SK-N-SH treated with all-trans-retinoic acid at 6 μM for 48 hours (cell line): ENCODE measurements at regions not wholly inside any gene's neighbourhood (a gene's known extent, or its start where the extent isn't known, plus 50 kb on each side); places are given as distances from the start of the nearest gene placed in this dataset.
A peak's percentile ranks its signal among the peaks of the same experiment; 100 is the strongest.

Experiments used
- ATAC-seq: fragments of 200-7000 bp; cut with Tn5 transposase; 3 replicates; pipeline ENCODE4 v1.9.1; 2020; ENCODE audit warnings: mild to moderate bottlenecking, moderate library complexity
- ARNTL ChIP-seq: fragments of 450-650 bp; formaldehyde crosslinking; IDR thresholded peaks from 2 replicates; pipeline ENCODE4 v1.5.0; 2020; ENCODE audit warnings: low read depth, mild to moderate bottlenecking, moderate library complexity, borderline replicate concordance
- BACH2 ChIP-seq: fragments of 250-450 bp; sonication (Bioruptor Pico); IDR thresholded peaks from 2 replicates; pipeline ENCODE4 v1.9.0; 2021; ENCODE audit warnings: mild to moderate bottlenecking, borderline replicate concordance
- CSDC2 ChIP-seq: fragments of 250-450 bp; sonication (Bioruptor Pico); IDR thresholded peaks from 2 replicates; pipeline ENCODE4 v1.5.0; 2020; ENCODE audit warnings: mild to moderate bottlenecking, moderate library complexity
- ESRRG ChIP-seq: fragments of 250-450 bp; sonication (Bioruptor Pico); IDR thresholded peaks from 2 replicates; pipeline ENCODE4 v1.6.1; 2021; ENCODE audit warnings: mild to moderate bottlenecking
- GLIS3 ChIP-seq: fragments of 250-450 bp; sonication (Bioruptor Pico); IDR thresholded peaks from 2 replicates; pipeline ENCODE4 v1.5.0; 2020; ENCODE audit warnings: mild to moderate bottlenecking, moderate library complexity
- ISL1 ChIP-seq: fragments of 250-450 bp; sonication (Bioruptor Pico); IDR thresholded peaks from 2 replicates; pipeline ENCODE4 v2.1.2; 2022; ENCODE audit warnings: mild to moderate bottlenecking, moderate library complexity
- OSR1 ChIP-seq: fragments of 250-450 bp; sonication (Bioruptor Pico); IDR thresholded peaks from 2 replicates; pipeline ENCODE4 v1.8.0; 2022; ENCODE audit warnings: moderate library complexity, mild to moderate bottlenecking, inconsistent platforms
- PPARA ChIP-seq: fragments of 250-450 bp; sonication (Bioruptor Pico); IDR thresholded peaks from 2 replicates; pipeline ENCODE4 v1.5.0; 2020; ENCODE audit warnings: mild to moderate bottlenecking, borderline replicate concordance
- RARB ChIP-seq: fragments of 250-450 bp; sonication (Bioruptor Pico); IDR thresholded peaks from 2 replicates; pipeline ENCODE4 v1.8.0; 2021; ENCODE audit warnings: mild to moderate bottlenecking, moderate library complexity
- SNAI2 ChIP-seq: fragments of 250-450 bp; sonication (Bioruptor Pico); IDR thresholded peaks from 2 replicates; pipeline ENCODE4 v1.5.0; 2020; ENCODE audit warnings: mild to moderate bottlenecking, moderate library complexity
- TCF4 ChIP-seq: fragments of 250-450 bp; sonication (Bioruptor Pico); IDR thresholded peaks from 2 replicates; pipeline ENCODE4 v1.8.0; 2021; ENCODE audit warnings: mild to moderate bottlenecking, moderate library complexity, borderline replicate concordance
- TOX ChIP-seq: fragments of 250-450 bp; sonication (Bioruptor Pico); IDR thresholded peaks from 2 replicates; pipeline ENCODE4 v1.8.0; 2021; ENCODE audit warnings: mild to moderate bottlenecking, moderate library complexity, borderline replicate concordance
- ZC3H10 ChIP-seq: fragments of 250-450 bp; sonication (Bioruptor Pico); IDR thresholded peaks from 2 replicates; pipeline ENCODE4 v1.5.1; 2021; ENCODE audit warnings: mild to moderate bottlenecking, moderate library complexity
- ZFP3 ChIP-seq: fragments of 250-450 bp; sonication (Bioruptor Pico); IDR thresholded peaks from 2 replicates; pipeline ENCODE4 v1.5.0; 2020; ENCODE audit warnings: mild to moderate bottlenecking, moderate library complexity
- ZFP30 ChIP-seq: fragments of 450-650 bp; formaldehyde crosslinking; IDR thresholded peaks from 2 replicates; pipeline ENCODE4 v1.5.0; 2022; ENCODE audit warnings: mild to moderate bottlenecking, moderate library complexity
- ZNF565 ChIP-seq: fragments of 450-650 bp; formaldehyde crosslinking; conservative IDR thresholded peaks from 2 replicates; pipeline ENCODE4 v1.5.0; 2020; ENCODE audit warnings: low read depth, mild to moderate bottlenecking, moderate library complexity
- ZNF8 ChIP-seq: fragments of 450-650 bp; formaldehyde crosslinking; IDR thresholded peaks from 2 replicates; pipeline ENCODE4 v1.5.0; 2020; ENCODE audit warnings: mild to moderate bottlenecking, moderate library complexity
- TF ChIP-seq, protein P1 (sequence below): fragments of 250-450 bp; sonication (Bioruptor Pico); IDR thresholded peaks from 2 replicates; pipeline ENCODE4 v1.5.0; 2020; ENCODE audit warnings: mild to moderate bottlenecking, moderate library complexity
- TF ChIP-seq, protein P2 (sequence below): fragments of 250-450 bp; sonication (Bioruptor Pico); IDR thresholded peaks from 2 replicates; pipeline ENCODE4 v1.8.0; 2021; ENCODE audit warnings: low read depth, mild to moderate bottlenecking, moderate library complexity, borderline replicate concordance
- TF ChIP-seq, protein P3 (sequence below): fragments of 250-450 bp; sonication (Bioruptor Pico); IDR thresholded peaks from 2 replicates; pipeline ENCODE4 v1.5.1; 2020; ENCODE audit warnings: low read depth, mild to moderate bottlenecking, moderate library complexity
- TF ChIP-seq, protein P4 (sequence below): fragments of 250-450 bp; sonication (Bioruptor Pico); IDR thresholded peaks from 2 replicates; pipeline ENCODE4 v1.5.1; 2021; ENCODE audit warnings: mild to moderate bottlenecking, moderate library complexity

DNA sequence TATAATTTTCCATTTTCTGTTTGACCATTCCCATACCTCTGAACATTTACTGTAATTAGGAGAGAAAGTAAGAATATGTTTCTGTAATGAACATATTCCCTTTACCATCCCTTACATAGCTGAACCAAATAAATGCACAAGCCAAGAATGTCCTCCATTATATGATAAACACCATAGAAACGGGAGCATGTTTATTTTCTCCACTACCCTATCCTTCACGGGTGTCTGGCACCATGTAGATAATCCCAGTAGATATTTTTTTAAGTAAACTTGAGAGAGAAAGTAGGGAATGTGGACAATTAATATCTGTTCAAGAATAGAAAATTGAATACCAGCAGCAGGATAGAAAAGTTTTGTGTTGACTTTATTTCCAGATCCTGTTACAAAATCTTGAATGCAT lies 928.4 kb downstream of the EFNB2 start:
- TF ChIP-seq ESRRG (CRISPR knock-in tag), result no peak
- TF ChIP-seq GLIS3 (CRISPR knock-in tag), result no peak
- no peak for TF ChIP-seq BACH2 (CRISPR knock-in tag)
- TF ChIP-seq ISL1 (CRISPR knock-in tag), result peak; percentile 33; the same call in 1 of the 2 replicates
- TF ChIP-seq OSR1, result no peak
- ATAC-seq, result no peak

DNA sequence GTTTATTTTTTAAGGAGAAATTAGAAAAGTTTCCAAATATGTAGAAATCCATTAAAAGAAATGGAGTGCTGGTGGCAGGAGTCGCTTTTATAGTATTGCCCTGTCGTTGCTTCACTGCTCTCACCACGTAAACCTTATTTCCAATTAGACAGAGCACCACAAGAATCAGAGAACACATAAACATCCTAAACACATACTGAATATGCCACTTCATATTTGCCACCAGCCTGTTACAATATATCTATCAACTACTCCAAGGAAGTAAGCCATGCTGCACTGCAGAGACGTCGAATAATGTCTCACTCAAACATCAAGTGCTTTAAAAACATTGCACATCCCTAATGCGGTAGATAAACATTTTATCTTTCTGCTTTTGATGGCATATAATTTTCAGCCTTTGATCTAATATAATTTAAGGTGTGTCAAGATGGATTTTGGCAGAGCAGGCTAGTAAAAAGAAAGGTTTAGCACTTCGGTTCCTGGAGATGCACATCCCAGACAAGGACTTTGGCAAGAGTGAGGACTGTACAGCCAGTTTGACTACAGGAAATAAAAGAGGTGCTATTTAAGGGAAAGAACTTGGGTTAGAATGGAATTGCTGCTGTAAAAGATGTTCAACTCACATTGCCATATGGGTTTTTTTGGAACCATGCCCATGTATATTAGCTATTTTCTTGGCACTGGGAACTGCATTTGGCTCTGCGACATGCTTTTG lies 932.3 kb downstream of the EFNB2 start:
- peak; percentile 38; the same call in 1 of the 3 replicates for ATAC-seq
- TF ChIP-seq TOX (CRISPR knock-in tag) (no peak), ARNTL (CRISPR knock-in tag) (no peak), TCF4 (CRISPR knock-in tag) (peak; percentile 48; the same call in 1 of the 2 replicates), ISL1 (CRISPR knock-in tag) (peak; percentile 67), ZNF565 (CRISPR knock-in tag) (no peak), ZFP30 (no peak), ZC3H10 (CRISPR knock-in tag) (no peak), GLIS3 (CRISPR knock-in tag) (no peak), ZNF8 (CRISPR knock-in tag) (no peak), PPARA (no peak), CSDC2 (CRISPR knock-in tag) (0 out of 2 replicates have a peak, but pooled peaks have one; percentile 11)
- TF ChIP-seq, protein P1, sequence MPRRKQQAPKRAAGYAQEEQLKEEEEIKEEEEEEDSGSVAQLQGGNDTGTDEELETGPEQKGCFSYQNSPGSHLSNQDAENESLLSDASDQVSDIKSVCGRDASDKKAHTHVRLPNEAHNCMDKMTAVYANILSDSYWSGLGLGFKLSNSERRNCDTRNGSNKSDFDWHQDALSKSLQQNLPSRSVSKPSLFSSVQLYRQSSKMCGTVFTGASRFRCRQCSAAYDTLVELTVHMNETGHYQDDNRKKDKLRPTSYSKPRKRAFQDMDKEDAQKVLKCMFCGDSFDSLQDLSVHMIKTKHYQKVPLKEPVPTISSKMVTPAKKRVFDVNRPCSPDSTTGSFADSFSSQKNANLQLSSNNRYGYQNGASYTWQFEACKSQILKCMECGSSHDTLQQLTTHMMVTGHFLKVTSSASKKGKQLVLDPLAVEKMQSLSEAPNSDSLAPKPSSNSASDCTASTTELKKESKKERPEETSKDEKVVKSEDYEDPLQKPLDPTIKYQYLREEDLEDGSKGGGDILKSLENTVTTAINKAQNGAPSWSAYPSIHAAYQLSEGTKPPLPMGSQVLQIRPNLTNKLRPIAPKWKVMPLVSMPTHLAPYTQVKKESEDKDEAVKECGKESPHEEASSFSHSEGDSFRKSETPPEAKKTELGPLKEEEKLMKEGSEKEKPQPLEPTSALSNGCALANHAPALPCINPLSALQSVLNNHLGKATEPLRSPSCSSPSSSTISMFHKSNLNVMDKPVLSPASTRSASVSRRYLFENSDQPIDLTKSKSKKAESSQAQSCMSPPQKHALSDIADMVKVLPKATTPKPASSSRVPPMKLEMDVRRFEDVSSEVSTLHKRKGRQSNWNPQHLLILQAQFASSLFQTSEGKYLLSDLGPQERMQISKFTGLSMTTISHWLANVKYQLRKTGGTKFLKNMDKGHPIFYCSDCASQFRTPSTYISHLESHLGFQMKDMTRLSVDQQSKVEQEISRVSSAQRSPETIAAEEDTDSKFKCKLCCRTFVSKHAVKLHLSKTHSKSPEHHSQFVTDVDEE (CRISPR knock-in tag), result peak; percentile 59; the same call in 1 of the 2 replicates
- TF ChIP-seq, protein P2, sequence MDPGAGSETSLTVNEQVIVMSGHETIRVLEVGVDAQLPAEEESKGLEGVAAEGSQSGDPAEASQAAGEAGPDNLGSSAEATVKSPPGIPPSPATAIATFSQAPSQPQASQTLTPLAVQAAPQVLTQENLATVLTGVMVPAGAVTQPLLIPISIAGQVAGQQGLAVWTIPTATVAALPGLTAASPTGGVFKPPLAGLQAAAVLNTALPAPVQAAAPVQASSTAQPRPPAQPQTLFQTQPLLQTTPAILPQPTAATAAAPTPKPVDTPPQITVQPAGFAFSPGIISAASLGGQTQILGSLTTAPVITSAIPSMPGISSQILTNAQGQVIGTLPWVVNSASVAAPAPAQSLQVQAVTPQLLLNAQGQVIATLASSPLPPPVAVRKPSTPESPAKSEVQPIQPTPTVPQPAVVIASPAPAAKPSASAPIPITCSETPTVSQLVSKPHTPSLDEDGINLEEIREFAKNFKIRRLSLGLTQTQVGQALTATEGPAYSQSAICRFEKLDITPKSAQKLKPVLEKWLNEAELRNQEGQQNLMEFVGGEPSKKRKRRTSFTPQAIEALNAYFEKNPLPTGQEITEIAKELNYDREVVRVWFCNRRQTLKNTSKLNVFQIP (CRISPR knock-in tag), result no peak

DNA sequence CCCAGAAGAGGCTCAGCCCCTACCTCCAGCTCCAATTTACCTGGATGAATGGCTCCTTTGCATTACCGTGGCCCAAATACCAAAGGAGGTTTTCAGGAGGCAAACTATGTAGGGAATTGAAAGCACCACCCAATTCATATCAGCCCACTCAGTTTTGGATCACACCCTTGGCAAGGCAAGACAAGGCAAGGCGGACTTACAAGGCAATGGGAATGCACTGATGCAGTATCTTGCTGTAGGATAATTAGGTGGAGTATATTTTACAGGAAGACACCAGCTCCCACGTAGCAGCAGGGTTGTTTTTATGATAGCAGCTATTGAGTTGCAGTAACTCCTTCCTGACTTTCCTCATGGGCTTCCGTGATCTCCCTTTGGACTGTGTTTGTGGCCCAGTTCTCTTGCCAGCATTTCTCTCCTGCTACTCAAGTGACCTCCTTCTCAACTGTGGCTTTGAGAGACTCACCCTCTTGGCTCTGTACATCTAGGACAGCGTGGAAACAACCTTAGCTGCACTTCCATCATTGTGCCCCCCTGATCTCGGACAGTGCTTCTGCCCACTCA lies 935.9 kb downstream of the EFNB2 start:
- TF ChIP-seq PPARA (no peak), GLIS3 (CRISPR knock-in tag) (no peak), SNAI2 (no peak), OSR1 (no peak), ARNTL (CRISPR knock-in tag) (no peak), ESRRG (CRISPR knock-in tag) (no peak), BACH2 (CRISPR knock-in tag) (no peak), ZC3H10 (CRISPR knock-in tag) (no peak), RARB (no peak), ZFP3 (CRISPR knock-in tag) (no peak), ISL1 (CRISPR knock-in tag) (no peak)
- TF ChIP-seq, protein P2 (CRISPR knock-in tag), result no peak
- TF ChIP-seq, protein P1 (CRISPR knock-in tag), result no peak
- TF ChIP-seq, protein P3, sequence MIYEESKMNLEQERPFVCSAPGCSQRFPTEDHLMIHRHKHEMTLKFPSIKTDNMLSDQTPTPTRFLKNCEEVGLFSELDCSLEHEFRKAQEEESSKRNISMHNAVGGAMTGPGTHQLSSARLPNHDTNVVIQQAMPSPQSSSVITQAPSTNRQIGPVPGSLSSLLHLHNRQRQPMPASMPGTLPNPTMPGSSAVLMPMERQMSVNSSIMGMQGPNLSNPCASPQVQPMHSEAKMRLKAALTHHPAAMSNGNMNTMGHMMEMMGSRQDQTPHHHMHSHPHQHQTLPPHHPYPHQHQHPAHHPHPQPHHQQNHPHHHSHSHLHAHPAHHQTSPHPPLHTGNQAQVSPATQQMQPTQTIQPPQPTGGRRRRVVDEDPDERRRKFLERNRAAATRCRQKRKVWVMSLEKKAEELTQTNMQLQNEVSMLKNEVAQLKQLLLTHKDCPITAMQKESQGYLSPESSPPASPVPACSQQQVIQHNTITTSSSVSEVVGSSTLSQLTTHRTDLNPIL (CRISPR knock-in tag), result no peak
- TF ChIP-seq, protein P4, sequence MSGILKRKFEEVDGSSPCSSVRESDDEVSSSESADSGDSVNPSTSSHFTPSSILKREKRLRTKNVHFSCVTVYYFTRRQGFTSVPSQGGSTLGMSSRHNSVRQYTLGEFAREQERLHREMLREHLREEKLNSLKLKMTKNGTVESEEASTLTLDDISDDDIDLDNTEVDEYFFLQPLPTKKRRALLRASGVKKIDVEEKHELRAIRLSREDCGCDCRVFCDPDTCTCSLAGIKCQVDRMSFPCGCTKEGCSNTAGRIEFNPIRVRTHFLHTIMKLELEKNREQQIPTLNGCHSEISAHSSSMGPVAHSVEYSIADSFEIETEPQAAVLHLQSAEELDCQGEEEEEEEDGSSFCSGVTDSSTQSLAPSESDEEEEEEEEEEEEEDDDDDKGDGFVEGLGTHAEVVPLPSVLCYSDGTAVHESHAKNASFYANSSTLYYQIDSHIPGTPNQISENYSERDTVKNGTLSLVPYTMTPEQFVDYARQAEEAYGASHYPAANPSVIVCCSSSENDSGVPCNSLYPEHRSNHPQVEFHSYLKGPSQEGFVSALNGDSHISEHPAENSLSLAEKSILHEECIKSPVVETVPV (CRISPR knock-in tag), result no peak
- no peak for ATAC-seq
